ENCODE measurements at regions not wholly inside any gene's neighbourhood (a gene's known extent, or its start where the extent isn't known, plus 50 kb on each side); places are given as distances from the start of the nearest gene placed in this dataset.

GRCh38 chr4:136495851-136496250 is 1036.4 kb downstream of the PCDH18 start:
- no TSS peak for BruUV-seq (replicated peaks)
- intact Hi-C loops (cut with micrococcal nuclease), result no loop called here
- H4K91ac ChIP-seq (ENCODE audit: insufficient read depth, low read depth, low read length), result no peak overlapping the region
- ChIA-PET POLR2A (ENCODE audit: unreplicated experiment) (no interaction called here), CTCF (no interaction called here)
- H3K18ac ChIP-seq (ENCODE audit: low read depth, low read length), result no peak overlapping the region
- no peak overlapping the region for H2BK20ac ChIP-seq (ENCODE audit: low read depth, low read length)
- H2BK15ac ChIP-seq (ENCODE audit: low read depth, low read length), result no peak overlapping the region
- H3K56ac ChIP-seq (ENCODE audit: extremely low read depth, insufficient read depth, low read length), result no peak overlapping the region
- DNase-seq, result no peak
- H3K27me3 ChIP-seq (ENCODE audit: control insufficient read depth, insufficient read depth, low read length), result no peaks in the 10 kb centered on the region
- dilution Hi-C loops (cut with HindIII; ENCODE audit: low sequenced_read_pairs, unreplicated experiment), result no loop called here
- H2AK5ac ChIP-seq (ENCODE audit: low read depth, low read length), result no peak overlapping the region
- no peak for TF ChIP-seq MAFK (IDR thresholded peaks at IDR 0.05; ENCODE audit: low read depth, low read length)
- TF ChIP-seq CTCF (conservative IDR thresholded peaks at IDR 0.05; ENCODE audit: low read depth, low read length), result no peak
- TF ChIP-seq RAD21 (IDR thresholded peaks at IDR 0.05; ENCODE audit: low read length), result no peak
- TF ChIP-seq FOS (IDR thresholded peaks at IDR 0.05; ENCODE audit: low read depth, low read length), result no peak
- TF ChIP-seq BHLHE40 (IDR thresholded peaks at IDR 0.05; ENCODE audit: low read depth, low read length), result no peak
- TF ChIP-seq ELK1 (IDR thresholded peaks at IDR 0.05; ENCODE audit: borderline replicate concordance, low read depth, low read length), result no peak
- no peak for TF ChIP-seq POLR2A (IDR thresholded peaks at IDR 0.05; ENCODE audit: low read depth, low read length)
- TF ChIP-seq USF2 (IDR thresholded peaks at IDR 0.05; ENCODE audit: low read depth, low read length), result no peak
- TF ChIP-seq CEBPB (IDR thresholded peaks at IDR 0.05; ENCODE audit: low read depth, low read length), result no peak
- no peak for TF ChIP-seq MXI1 (IDR thresholded peaks at IDR 0.05; ENCODE audit: borderline replicate concordance, low read depth, low read length)
- TF ChIP-seq MAZ (IDR thresholded peaks at IDR 0.05; ENCODE audit: borderline replicate concordance, low read depth, low read length), result no peak
- no peak for TF ChIP-seq RCOR1 (IDR thresholded peaks at IDR 0.05; ENCODE audit: insufficient replicate concordance, low read length)
- TF ChIP-seq RFX5 (IDR thresholded peaks at IDR 0.05; ENCODE audit: low read depth, low read length), result no peak
- TF ChIP-seq CHD1 (IDR thresholded peaks at IDR 0.05; ENCODE audit: low read depth, low read length), result no peak
- no peak for TF ChIP-seq SMC3 (IDR thresholded peaks at IDR 0.05; ENCODE audit: low read depth, low read length)
- no peak for TF ChIP-seq NFE2L2 (IDR thresholded peaks at IDR 0.05; ENCODE audit: low read depth, low read length)
- H2AFZ ChIP-seq (replicated peaks; ENCODE audit: low read length, poor library complexity), result no peak overlapping the region
- no peak overlapping the region for H3K4me3 ChIP-seq (ENCODE audit: insufficient read depth, low read depth, low read length)
- no peak for ATAC-seq (ENCODE audit: low read depth)
- no peak overlapping the region for H2AK9ac ChIP-seq (replicated peaks; ENCODE audit: low read depth, low read length, poor library complexity)
- H3K36me3 ChIP-seq (ENCODE audit: control insufficient read depth, insufficient read depth, low read length), result no peaks in the 10 kb centered on the region
- no peak overlapping the region for H4K8ac ChIP-seq (ENCODE audit: low read depth in 2 of 2, low read length in 2 of 2)
- no peak overlapping the region for H3K4ac ChIP-seq (ENCODE audit: low read depth, low read length)
- H3K9me1 ChIP-seq (ENCODE audit: insufficient read depth, low read length), result no peaks in the 10 kb centered on the region
- H2BK120ac ChIP-seq (ENCODE audit: low read depth, low read length), result no peak overlapping the region
- H3K4me1 ChIP-seq (ENCODE audit: control insufficient read depth, insufficient read depth, low read length), result no peaks in the 10 kb centered on the region
- no peak overlapping the region for H4K5ac ChIP-seq (ENCODE audit: low read depth, low read length)
- H3K9me3 ChIP-seq (ENCODE audit: control insufficient read depth, insufficient read depth, low read length), result no peaks in the 10 kb centered on the region
- no peaks in the 10 kb centered on the region for H4K20me1 ChIP-seq (ENCODE audit: insufficient read depth, low read length)
- H3K23ac ChIP-seq (ENCODE audit: low read depth, low read length), result no peak overlapping the region
- H3K27ac ChIP-seq (ENCODE audit: insufficient read depth, low read length), result no peak overlapping the region
- no peak overlapping the region for H3K4me2 ChIP-seq (ENCODE audit: low read depth, low read length)
- no peak overlapping the region for H3K14ac ChIP-seq (replicated peaks; ENCODE audit: low read depth, low read length)
- H2BK5ac ChIP-seq (ENCODE audit: low read depth, low read length, poor library complexity, severe bottlenecking), result no peak overlapping the region
- in situ Hi-C loops (cut with MboI; ENCODE audit: low sequenced_read_pairs), result no loop called here
- H3K79me1 ChIP-seq (ENCODE audit: low read depth in 1 of 2, low read length in 2 of 2), result no peaks in the 10 kb centered on the region
- no peak overlapping the region for H3K9ac ChIP-seq (ENCODE audit: low read depth, low read length)

Measured in IMR-90 (cell line).